ENCODE measurements at regions not wholly inside any gene's neighbourhood (a gene's known extent, or its start where the extent isn't known, plus 50 kb on each side); places are given as distances from the start of the nearest gene placed in this dataset.
"Not testable (repeated sequence)": the region's sequence is repeated elsewhere in the genome, so short reads cannot be mapped to it uniquely, and the experiment has no call there.

- Histone ChIP-seq H3K9me3 (ENCODE audit: control insufficient read depth in 1 of 2, low read length in 2 of 2) (no peaks in the 10 kb centered on the region), H3K27me3 (ENCODE audit: low read depth, low read length) (no peaks in the 10 kb centered on the region), H3K4me3 (ENCODE audit: low read depth in 1 of 2, low read length in 2 of 2) (no peak overlapping the region), H3K4me1 (ENCODE audit: control insufficient read depth in 1 of 2, insufficient read depth in 2 of 2, low read length in 2 of 2) (no peaks in the 10 kb centered on the region), H3K36me3 (ENCODE audit: control insufficient read depth in 1 of 2, insufficient read depth in 2 of 2, low read length in 2 of 2) (no peaks in the 10 kb centered on the region), H3K27ac (ENCODE audit: low read length) (no peak overlapping the region)
These were observed 59.7 kb downstream of the HMGB3 start for GRCh38 chrX:151042842-151043241.

DNA sequence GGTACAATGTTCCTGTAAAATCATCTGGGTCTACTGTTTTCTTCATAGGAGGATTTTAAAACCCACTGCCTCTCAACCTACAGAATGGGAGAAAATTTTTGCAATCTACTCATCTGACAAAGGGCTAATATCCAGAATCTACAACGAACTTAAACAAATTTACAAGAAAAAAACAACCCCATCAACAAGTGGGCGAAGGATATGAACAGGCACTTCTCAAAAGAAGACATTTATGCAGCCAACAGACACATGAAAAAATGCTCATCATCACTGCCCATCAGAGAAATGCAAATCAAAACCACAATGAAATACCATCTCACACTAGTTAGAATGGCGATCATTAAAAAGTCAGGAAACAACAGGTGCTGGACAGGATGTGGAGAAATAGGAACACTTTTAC, 83.2 kb downstream of the HMGB3 start:
- H3K27me3 ChIP-seq (ENCODE audit: low read depth, low read length); H3K4me1 ChIP-seq (ENCODE audit: control insufficient read depth in 1 of 2, insufficient read depth in 2 of 2, low read length in 2 of 2); H3K27ac ChIP-seq (ENCODE audit: low read length); H3K36me3 ChIP-seq (ENCODE audit: control insufficient read depth in 1 of 2, insufficient read depth in 2 of 2, low read length in 2 of 2); H3K9me3 ChIP-seq (ENCODE audit: control insufficient read depth in 1 of 2, low read length in 2 of 2); H3K4me3 ChIP-seq (ENCODE audit: low read depth in 1 of 2, low read length in 2 of 2): not testable (repeated sequence)

- H3K9me3 ChIP-seq (ENCODE audit: control insufficient read depth in 1 of 2, low read length in 2 of 2) = no peaks in the 10 kb centered on the region
- no peaks in the 10 kb centered on the region for H3K4me1 ChIP-seq (ENCODE audit: control insufficient read depth in 1 of 2, insufficient read depth in 2 of 2, low read length in 2 of 2)
- no peak overlapping the region for H3K27ac ChIP-seq (ENCODE audit: low read length)
- no peaks in the 10 kb centered on the region for H3K36me3 ChIP-seq (ENCODE audit: control insufficient read depth in 1 of 2, insufficient read depth in 2 of 2, low read length in 2 of 2)
- no peaks in the 10 kb centered on the region for H3K27me3 ChIP-seq (ENCODE audit: low read depth, low read length)
- H3K4me3 ChIP-seq (ENCODE audit: low read depth in 1 of 2, low read length in 2 of 2) = no peak overlapping the region
These were observed 90.6 kb downstream of the HMGB3 start for GRCh38 chrX:151073767-151074166.

DNA sequence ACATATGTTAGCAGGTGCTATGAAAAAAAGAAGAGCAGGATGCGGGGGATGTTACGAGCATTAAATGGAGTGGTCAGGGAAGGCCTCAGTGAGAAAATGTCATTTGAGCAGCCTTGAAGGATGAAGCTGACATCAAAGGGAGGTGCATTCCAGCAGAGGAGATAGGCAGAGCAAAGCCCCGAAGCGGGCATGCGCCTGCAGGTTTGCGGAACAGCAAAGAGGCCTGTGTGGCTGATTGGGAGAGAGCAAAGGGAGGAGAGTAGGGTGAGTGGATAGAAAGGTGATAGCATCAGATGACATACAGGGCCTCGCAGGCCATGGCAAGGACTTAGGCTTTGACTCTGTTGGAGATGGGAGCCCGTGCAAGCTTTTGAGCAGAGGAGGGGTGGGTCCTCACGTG, 95.4 kb upstream of the GPR50 start:
- no peaks in the 10 kb centered on the region for H3K4me1 ChIP-seq (ENCODE audit: control insufficient read depth in 1 of 2, insufficient read depth in 2 of 2, low read length in 2 of 2)
- H3K36me3 ChIP-seq (ENCODE audit: control insufficient read depth in 1 of 2, insufficient read depth in 2 of 2, low read length in 2 of 2) = no peaks in the 10 kb centered on the region
- H3K27ac ChIP-seq (ENCODE audit: low read length) = no peak overlapping the region
- no peak overlapping the region for H3K4me3 ChIP-seq (ENCODE audit: low read depth in 1 of 2, low read length in 2 of 2)
- H3K27me3 ChIP-seq (ENCODE audit: low read depth, low read length) = no peaks in the 10 kb centered on the region
- no peaks in the 10 kb centered on the region for H3K9me3 ChIP-seq (ENCODE audit: control insufficient read depth in 1 of 2, low read length in 2 of 2)

DNA sequence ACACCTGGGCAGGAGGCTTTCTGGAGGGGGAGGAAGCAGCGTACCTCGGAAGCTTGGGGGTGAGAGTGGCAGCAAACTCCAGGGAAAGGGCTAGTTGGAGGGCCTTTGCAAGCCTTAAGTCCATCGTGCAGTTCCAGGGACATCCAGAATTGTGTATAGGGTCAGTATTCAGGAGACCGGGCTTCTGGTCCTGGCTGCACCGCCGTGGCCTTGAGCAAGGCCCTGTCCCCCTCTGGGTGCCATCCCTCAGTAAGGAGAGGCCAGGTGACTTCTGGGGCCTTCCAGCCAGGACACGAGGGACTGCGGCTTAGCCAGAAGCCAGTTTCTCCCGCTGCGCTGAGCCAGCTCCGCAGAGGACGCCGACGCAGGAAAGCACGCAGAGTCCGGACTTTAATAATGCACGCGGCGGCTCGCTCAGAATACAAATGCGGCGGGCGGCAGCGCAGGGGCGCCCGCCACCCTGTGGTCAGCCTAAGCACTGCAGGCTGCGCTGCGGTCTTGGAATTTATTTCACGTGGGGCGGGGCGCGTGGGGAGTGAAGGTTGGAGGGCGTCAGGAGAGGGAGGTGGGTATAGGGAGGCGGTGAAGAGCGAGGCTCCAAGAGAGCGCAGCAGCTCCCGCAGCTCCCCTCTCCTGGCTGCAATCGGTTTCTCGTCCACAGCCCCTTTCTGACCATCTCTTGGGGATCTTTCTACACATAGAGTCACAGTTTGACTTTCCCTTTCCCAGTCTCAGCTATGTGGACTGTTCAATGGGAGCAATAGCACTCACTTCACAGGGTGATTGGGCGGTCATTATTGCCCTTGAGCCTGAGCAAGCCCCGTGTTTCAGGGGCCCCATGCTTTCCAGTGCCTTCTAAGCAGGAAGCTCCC, 94.1 kb upstream of the GPR50 start:
- no peaks in the 10 kb centered on the region for H3K36me3 ChIP-seq (ENCODE audit: control insufficient read depth in 1 of 2, insufficient read depth in 2 of 2, low read length in 2 of 2)
- no peaks in the 10 kb centered on the region for H3K9me3 ChIP-seq (ENCODE audit: control insufficient read depth in 1 of 2, low read length in 2 of 2)
- peak overlapping the region in 1 of 2 donors; percentile 6 for H3K4me3 ChIP-seq (ENCODE audit: low read depth in 1 of 2, low read length in 2 of 2)
- H3K27ac ChIP-seq (ENCODE audit: low read length) = no peak overlapping the region
- no peaks in the 10 kb centered on the region for H3K27me3 ChIP-seq (ENCODE audit: low read depth, low read length)
- no peaks in the 10 kb centered on the region for H3K4me1 ChIP-seq (ENCODE audit: control insufficient read depth in 1 of 2, insufficient read depth in 2 of 2, low read length in 2 of 2)

- H3K27ac ChIP-seq (ENCODE audit: low read length) = no peak overlapping the region
These were observed 91.9 kb upstream of the GPR50 start for GRCh38 chrX:151084454-151084853.

GRCh38 chrX:151085207-151085606, 91.2 kb upstream of the GPR50 start:
- Histone ChIP-seq H3K4me3 (ENCODE audit: low read depth in 1 of 2, low read length in 2 of 2) (no peak overlapping the region), H3K27ac (ENCODE audit: low read length) (no peak overlapping the region), H3K4me1 (ENCODE audit: control insufficient read depth in 1 of 2, insufficient read depth in 2 of 2, low read length in 2 of 2) (no peaks in the 10 kb centered on the region), H3K36me3 (ENCODE audit: control insufficient read depth in 1 of 2, insufficient read depth in 2 of 2, low read length in 2 of 2) (no peaks in the 10 kb centered on the region), H3K9me3 (ENCODE audit: control insufficient read depth in 1 of 2, low read length in 2 of 2) (no peaks in the 10 kb centered on the region), H3K27me3 (ENCODE audit: low read depth, low read length) (no peaks in the 10 kb centered on the region)

More at GRCh38 chrX:151084454-151084853, 91.9 kb upstream of the GPR50 start:
- Histone ChIP-seq H3K36me3 (ENCODE audit: control insufficient read depth in 1 of 2, insufficient read depth in 2 of 2, low read length in 2 of 2) (no peaks in the 10 kb centered on the region), H3K9me3 (ENCODE audit: control insufficient read depth in 1 of 2, low read length in 2 of 2) (no peaks in the 10 kb centered on the region), H3K27me3 (ENCODE audit: low read depth, low read length) (no peaks in the 10 kb centered on the region), H3K4me3 (ENCODE audit: low read depth in 1 of 2, low read length in 2 of 2) (no peak overlapping the region), H3K4me1 (ENCODE audit: control insufficient read depth in 1 of 2, insufficient read depth in 2 of 2, low read length in 2 of 2) (no peaks in the 10 kb centered on the region)

DNA sequence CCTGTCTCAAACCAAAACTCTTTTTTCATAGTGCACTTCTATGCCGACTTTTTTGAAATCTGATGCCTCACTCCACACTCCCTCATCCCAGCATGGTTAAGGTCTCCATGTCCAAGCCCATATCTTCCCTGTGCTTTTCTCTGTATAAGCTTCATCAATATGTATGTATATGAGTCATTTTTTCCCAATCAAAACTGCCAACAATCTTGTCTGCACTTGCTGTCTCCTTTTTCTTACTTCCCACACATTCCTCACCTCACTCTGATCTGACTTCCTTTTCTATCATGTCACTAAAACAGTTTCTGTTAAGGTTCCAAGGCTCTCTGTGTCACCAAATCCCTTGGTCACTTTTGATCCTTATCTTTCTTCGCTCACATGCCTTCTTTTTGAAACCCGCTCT, 88.2 kb upstream of the GPR50 start:
- no peaks in the 10 kb centered on the region for H3K4me1 ChIP-seq (ENCODE audit: control insufficient read depth in 1 of 2, insufficient read depth in 2 of 2, low read length in 2 of 2)

GRCh38 chrX:151099001-151099400, 77.4 kb upstream of the GPR50 start:
- Histone ChIP-seq H3K36me3 (ENCODE audit: control insufficient read depth in 1 of 2, insufficient read depth in 2 of 2, low read length in 2 of 2) (no peaks in the 10 kb centered on the region), H3K27ac (ENCODE audit: low read length) (no peak overlapping the region), H3K9me3 (ENCODE audit: control insufficient read depth in 1 of 2, low read length in 2 of 2) (no peaks in the 10 kb centered on the region), H3K4me1 (ENCODE audit: control insufficient read depth in 1 of 2, insufficient read depth in 2 of 2, low read length in 2 of 2) (no peaks in the 10 kb centered on the region), H3K27me3 (ENCODE audit: low read depth, low read length) (no peaks in the 10 kb centered on the region), H3K4me3 (ENCODE audit: low read depth in 1 of 2, low read length in 2 of 2) (no peak overlapping the region)

More for the DNA sequence above, 88.2 kb upstream of the GPR50 start:
- no peak overlapping the region for H3K4me3 ChIP-seq (ENCODE audit: low read depth in 1 of 2, low read length in 2 of 2)
- H3K36me3 ChIP-seq (ENCODE audit: control insufficient read depth in 1 of 2, insufficient read depth in 2 of 2, low read length in 2 of 2) = no peaks in the 10 kb centered on the region
- H3K27me3 ChIP-seq (ENCODE audit: low read depth, low read length) = no peaks in the 10 kb centered on the region
- H3K27ac ChIP-seq (ENCODE audit: low read length) = no peak overlapping the region
- H3K9me3 ChIP-seq (ENCODE audit: control insufficient read depth in 1 of 2, low read length in 2 of 2) = no peaks in the 10 kb centered on the region

DNA sequence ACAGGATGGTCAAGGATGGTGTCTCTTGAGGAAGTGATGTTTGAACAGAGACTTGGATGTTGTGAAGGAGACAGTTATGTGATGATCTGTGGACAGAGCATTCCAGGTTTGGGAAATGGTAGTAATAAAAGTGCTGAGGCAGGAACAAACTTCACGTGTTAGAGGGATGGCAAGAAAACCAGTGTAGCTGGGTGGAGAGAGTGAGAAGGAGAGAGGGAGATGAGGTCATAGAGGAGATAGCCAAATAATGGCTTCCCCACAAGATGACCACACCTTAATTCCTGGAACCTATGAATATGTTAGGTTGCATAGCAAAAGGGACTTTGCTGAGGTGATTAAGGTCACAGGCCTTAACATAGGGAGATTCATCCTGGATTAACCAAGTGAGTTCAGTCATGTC, 75.6 kb upstream of the GPR50 start:
- Histone ChIP-seq H3K4me3 (ENCODE audit: low read depth in 1 of 2, low read length in 2 of 2) (no peak overlapping the region), H3K9me3 (ENCODE audit: control insufficient read depth in 1 of 2, low read length in 2 of 2) (no peaks in the 10 kb centered on the region), H3K27ac (ENCODE audit: low read length) (no peak overlapping the region), H3K27me3 (ENCODE audit: low read depth, low read length) (no peaks in the 10 kb centered on the region), H3K4me1 (ENCODE audit: control insufficient read depth in 1 of 2, insufficient read depth in 2 of 2, low read length in 2 of 2) (no peaks in the 10 kb centered on the region), H3K36me3 (ENCODE audit: control insufficient read depth in 1 of 2, insufficient read depth in 2 of 2, low read length in 2 of 2) (no peaks in the 10 kb centered on the region)

GRCh38 chrX:151113200-151113599, 63.2 kb upstream of the GPR50 start:
- not testable (repeated sequence) for H3K27me3 ChIP-seq (ENCODE audit: low read depth, low read length); H3K9me3 ChIP-seq (ENCODE audit: control insufficient read depth in 1 of 2, low read length in 2 of 2); H3K27ac ChIP-seq (ENCODE audit: low read length); H3K4me3 ChIP-seq (ENCODE audit: low read depth in 1 of 2, low read length in 2 of 2); H3K36me3 ChIP-seq (ENCODE audit: control insufficient read depth in 1 of 2, insufficient read depth in 2 of 2, low read length in 2 of 2); H3K4me1 ChIP-seq (ENCODE audit: control insufficient read depth in 1 of 2, insufficient read depth in 2 of 2, low read length in 2 of 2)
